HL-60/S4 (cell line): ENCODE measurements at regions not wholly inside any gene's neighbourhood (a gene's known extent, or its start where the extent isn't known, plus 50 kb on each side); places are given as distances from the start of the nearest gene placed in this dataset.
"Not testable (repeated sequence)": the region's sequence is repeated elsewhere in the genome, so short reads cannot be mapped to it uniquely, and the experiment has no call there.

Experiments used
- in situ Hi-C: fragments of 300-500 bp; cut with MboI; formaldehyde crosslinking; loops from 2 replicates; pipeline ENCODE4 v1.14.3; 2022; ENCODE audit warnings: low sequenced_read_pairs

DNA sequence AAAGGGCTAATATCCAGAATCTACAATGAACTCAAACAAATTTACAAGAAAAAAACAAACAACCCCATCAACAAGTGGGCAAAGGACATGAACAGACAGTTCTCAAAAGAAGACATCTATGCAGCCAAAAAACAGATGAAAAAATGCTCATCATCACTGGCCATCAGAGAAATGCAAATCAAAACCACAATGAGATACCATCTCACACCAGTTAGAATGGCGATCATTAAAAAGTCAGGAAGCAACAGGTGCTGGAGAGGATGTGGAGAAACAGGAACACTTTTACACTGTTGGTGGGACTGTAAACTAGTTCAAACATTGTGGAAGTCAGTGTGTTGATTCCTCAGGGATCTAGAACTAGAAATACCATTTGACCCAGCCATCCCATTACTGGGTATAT, 295.0 kb downstream of the SH2D4B start:
- in situ Hi-C loops = not testable (repeated sequence)

DNA sequence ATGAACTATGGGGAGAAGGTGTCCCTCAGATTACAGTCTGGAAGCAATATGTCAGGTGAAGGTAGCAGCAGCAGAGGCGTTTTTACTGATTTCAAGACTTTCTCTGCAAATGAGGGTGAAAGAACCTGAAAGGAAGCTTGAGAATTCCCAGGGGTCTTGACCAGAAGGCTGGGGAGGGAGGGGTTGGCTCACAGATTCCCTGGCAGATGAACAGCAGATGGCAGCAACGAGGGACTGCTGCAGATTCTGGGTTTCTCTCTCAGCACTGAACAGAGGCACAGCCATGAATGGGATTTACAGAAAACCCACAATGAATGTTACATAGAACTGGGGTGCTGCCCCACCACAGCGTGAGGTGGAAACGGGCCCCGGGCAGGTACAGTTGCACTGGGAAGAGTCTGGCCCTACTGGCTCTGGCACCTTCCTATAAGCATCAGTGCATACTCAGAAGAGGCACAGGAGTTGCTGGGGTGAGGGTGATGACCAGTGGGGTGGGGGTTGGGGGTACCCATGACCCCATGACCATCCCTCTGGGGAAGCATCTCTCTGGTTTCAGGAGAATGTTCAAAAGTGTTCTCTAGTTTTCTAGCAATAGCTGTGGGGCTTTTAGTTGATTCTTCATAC, 317.8 kb downstream of the SH2D4B start:
- in situ Hi-C loops = loop anchor here (25.0 kb wide), 1 partner anchor 93 kb away; no protein-coding TSS in a partner anchor

DNA sequence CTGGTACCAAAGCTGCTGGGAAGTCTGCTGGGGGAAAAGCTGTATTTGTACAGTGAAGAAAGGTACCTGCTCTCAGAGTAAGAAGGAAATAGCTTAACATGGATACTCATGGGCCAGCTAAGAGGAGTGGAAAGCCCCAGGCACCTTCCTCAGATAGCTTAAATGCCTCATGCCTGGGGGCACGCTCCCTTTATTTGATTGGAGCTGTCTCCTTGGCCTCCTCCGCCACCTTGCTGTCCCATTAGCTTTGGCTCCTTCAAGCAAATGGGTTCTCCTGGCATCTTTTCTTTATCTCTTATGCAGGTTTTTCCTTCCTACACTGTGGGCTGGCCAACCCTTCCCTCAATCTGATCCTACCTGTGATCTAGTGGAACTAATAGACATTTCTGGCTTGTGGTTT, 318.5 kb downstream of the SH2D4B start:
- in situ Hi-C loops = loop anchor here (25.0 kb wide), 1 partner anchor 94 kb away; no protein-coding TSS in a partner anchor

DNA sequence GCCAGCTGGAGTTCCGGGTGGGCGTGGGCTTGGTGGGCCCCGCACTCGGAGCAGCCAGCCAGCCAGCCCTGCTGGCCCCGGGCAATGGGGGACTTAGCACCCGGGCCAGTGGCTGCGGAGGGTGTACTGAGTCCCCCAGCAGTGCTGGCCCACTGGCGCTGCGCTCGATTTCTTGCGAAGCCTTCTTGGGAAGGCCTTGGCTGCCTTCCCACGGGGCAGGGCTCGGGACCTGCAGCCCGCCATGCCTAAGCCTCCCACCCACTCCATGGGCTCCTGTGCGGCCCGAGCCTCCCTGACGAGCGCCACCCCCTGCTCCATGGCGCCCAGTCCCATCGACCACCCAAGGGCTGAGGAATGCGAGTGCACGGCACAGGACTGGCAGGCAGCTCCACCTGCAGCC, 321.6 kb downstream of the SH2D4B start:
- in situ Hi-C loops = loop anchor here (25.0 kb wide), 1 partner anchor 97 kb away; no protein-coding TSS in a partner anchor

DNA sequence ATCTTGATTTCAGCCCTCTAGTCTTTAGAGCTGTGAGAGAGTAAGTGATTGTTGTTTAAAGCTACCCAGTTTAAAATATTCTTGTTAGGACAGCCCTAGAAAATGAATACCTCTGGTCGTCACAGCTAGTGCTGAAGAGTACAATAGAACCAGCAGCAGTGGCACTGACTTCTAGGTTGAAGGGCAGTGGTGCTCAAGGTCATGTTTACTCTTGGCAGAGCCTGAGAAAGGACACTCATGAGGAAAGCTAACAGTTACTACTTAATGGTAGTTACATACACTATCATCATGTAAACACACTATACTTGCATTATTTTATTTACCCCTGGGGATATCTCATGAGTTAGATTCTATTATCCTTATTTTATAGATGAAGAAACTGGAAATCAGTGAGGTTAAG, 323.0 kb downstream of the SH2D4B start:
- in situ Hi-C loops = loop anchor here (25.0 kb wide), 1 partner anchor 98 kb away; no protein-coding TSS in a partner anchor

DNA sequence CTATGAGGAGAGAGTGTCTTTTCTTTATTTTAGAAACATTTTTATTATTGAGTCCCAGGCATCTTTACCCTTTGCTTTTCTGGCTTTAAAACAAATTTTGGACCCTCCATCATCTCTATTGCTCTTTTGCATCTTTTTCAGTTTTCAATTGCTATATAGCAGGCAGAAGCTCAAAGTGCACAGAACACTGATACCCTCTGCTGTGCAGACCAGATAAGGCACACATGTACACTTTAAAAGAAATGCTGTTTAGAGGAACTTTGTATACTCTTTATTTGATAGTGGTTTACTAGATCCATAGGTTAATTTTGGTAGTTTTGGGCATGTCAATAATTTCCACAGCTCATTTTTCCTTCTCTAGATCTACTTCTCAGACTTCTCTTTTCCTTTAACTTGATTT, 324.2 kb downstream of the SH2D4B start:
- in situ Hi-C loops = loop anchor here (25.0 kb wide), 1 partner anchor 100 kb away; no protein-coding TSS in a partner anchor

DNA sequence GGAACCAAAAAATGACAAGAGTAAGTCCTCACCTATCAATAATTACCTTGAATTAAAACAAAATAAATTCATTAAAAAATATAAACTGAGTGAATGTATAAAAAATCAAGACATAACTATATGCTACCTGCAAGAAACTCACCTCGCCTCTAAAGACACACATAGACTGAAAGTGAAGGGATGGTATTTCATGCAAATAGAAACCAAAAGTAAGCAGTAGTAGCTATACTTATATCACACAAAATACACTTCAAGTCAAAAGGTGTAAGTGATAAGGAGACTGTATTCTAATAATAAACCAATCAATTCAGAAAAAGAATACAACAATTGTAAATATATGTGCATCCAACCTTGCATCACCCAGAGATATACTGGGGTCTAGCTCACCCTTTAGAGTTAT, 332.6 kb downstream of the SH2D4B start:
- in situ Hi-C loops = loop anchor here (25.0 kb wide), 1 partner anchor 108 kb away; no protein-coding TSS in a partner anchor

DNA sequence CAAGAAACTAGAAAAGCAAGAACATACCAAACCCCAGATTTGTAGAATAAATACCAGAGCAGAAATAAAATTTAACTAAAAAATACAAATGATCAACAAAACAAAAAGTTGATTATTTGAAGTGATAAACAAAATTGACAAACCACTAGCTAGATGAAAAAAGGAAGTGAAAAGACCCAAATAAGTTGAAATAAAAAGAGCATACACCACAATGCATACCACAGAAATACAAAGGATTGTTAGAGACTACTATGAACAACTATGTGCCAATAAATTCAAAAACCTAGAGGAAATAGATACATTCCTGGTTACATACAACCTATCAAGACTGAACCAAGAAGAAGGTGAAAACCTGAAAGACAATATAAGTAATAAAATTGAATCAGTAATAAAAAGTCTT, 333.4 kb downstream of the SH2D4B start:
- in situ Hi-C loops = loop anchor here (25.0 kb wide), 1 partner anchor 109 kb away; no protein-coding TSS in a partner anchor

DNA sequence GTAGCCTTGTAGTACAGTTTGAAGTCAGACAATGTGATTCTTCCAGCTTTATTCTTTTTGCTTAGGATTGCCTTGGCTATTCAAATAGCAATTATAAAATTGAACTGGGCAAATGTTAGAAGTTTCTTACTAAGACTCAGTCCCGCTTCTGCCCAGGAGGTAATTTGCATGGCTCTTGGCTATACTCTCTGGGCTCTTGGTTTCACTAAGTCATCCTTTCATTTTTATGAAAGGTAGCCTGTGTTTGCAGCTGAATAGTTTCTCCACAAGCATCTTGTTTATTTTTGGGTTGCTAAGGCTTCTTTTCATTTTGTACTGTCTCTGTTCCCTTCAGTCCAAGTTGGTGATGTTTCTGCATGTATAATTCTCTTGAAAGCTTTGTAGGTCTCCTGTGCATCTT, 340.6 kb downstream of the SH2D4B start:
- in situ Hi-C loops = no loop called here

DNA sequence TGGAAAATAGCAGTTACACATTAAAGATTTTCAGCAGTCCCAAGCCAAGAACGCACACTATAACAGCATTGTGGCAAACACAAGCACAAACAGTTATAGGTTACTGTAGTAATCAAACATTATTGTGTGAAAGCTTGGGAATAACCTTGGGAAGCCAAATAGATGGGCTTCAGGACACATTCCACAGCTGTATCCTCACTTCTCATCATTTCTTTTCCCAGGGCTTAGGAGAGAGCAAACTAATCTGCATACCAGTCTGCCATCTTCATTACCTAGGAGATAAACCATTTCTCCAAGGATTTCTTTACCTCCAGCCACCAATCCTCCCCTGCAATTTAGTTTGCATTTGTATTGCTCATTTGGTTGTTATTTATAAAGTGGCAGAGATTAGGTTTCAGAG, 352.4 kb downstream of the SH2D4B start:
- in situ Hi-C loops = no loop called here

DNA sequence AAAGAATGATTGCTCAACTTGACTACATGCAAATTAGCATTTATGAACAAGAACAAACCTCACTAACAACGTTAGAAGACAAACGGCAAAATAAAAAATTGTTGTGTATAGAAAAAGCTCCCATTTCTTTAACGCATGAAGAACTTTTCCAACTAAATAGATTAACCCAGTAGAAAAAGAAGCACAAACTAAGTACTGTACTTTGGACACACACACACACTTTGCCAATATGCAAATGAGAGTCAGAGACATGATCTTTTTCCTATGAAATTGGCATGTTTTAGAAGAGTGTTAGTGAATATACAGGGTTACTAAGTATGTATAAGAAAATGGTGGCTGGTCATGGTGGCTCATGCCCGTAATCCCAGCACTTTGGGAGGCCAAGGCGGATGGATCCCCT, 355.6 kb downstream of the SH2D4B start:
- in situ Hi-C loops = no loop called here

DNA sequence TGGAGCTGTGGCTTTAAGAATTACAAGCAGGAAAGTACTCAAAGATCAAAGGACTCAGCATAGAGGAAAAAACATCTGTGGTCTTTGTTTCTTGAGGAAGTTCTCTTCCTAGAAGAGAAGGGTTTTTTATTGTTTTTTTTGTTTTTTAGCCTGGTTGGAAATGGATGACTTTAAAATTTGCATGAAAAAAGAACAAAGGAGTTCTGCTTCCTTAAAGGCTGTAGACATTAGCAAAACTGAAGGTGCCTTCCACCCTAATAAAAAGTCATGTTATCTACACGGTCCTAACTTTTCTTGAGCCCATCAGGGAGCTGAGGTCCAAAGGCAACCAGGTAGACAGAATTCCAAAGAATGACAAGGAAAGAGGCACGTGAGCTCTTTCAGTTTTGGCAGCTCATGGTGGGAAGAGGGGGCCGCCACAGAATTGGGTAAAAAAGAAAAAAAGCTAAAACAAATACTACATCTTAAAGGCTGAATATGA, 356.6 kb downstream of the SH2D4B start:
- in situ Hi-C loops = no loop called here

DNA sequence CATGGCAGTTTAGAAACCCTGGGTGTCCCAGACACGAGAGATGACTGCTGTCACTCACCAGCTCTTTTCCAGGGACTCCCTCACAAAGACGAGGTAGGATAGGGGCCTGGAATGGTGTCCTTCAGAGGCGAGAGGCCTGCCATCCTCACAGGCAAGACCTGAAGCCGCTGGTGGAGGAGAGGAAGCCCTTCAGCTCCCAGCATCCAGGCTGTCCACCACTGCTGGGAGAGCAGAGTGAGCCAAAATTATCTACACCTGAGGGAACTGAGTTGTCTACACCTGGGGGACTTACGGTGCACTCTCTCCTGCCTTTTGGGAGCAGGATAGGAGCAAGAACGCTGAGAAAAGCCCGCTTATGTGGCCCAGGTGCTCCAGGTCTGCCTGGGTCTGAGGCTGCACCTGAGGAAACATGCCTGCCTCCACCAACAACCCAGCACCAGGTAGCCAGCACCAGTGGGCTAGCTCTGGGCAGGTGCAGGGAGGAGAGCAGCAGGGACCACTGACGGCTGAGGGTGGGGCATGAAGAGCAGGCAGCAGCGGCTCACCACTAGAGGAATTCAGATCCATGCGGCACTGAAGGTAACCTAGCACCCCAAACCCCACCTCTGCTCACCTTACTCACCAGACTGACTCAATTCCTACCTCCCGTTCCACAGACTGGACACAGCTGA, 357.2 kb downstream of the SH2D4B start:
- in situ Hi-C loops = no loop called here

DNA sequence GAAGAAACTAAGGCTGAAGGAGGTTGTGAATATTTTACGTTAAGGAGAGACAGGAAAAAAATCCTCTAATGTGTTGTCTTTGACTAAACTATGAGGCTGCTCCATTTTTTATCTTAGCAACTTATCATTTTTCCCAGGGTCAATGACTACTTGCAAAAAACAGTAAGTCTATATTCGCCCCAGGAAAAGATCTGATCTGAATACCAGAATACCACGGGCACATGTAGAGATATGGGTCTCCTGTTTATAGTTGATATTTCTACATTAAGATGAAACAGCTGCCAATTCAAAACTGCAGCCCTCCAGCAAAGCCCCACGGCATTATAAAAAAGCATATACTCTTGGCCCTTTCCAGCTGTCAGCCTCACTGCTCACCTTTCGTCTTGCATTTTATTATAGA, 358.4 kb downstream of the SH2D4B start:
- in situ Hi-C loops = no loop called here

DNA sequence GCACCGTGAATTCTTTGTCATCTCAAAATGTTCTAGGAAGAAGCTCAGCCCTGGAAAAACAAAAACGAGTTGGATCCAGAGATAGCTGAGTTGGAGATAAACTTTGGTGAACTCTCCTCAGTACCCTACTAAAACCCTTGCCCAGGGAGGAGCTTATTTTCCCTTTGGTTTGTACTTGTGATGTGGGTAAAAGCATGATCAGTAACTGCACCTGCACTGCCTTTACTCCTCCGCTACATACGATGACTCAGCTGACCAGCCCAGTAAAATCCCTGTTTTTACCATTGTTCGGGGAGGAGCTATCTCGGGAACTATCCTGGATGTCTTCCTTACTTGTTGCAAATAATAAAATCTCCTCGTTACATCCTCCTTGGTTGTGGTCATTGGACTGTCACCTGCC, 359.3 kb downstream of the SH2D4B start:
- in situ Hi-C loops = no loop called here

DNA sequence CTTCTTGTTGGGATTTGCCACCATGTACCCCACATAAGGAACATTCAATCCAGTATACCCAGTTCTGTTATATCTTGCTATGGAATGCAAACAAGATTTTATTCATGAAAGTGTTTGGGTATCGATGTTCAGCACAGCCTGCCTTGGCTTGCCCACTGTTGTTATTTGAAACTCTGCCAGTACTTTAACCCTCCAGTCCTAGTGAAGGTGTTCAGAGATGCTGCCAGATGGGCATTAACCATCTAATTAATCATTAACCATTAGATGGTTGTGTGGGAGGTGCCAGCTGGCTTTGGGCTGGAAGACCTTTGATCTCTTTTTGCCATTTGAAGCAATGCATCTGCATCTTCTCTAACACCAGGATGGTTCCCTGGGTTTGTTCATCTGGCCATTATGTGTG, 363.0 kb downstream of the SH2D4B start:
- in situ Hi-C loops = no loop called here

DNA sequence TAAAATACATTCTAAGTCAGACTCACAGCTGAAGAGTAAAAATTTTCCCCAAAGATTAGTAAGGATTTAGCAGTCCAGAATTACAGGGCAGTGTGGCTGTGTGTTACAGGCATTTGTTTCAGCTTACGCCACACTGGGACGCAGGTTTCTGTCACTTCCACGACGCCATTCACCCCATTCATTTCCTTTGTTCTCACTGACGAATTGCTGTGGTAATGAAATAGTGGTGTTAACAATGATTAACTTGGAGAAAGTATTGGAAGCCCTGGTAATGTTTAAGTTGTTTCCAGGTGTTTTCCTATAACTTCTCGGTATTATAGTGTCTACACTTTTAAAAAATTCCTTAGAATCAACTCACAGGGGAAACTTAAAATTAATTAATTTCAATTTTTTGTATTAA, 370.9 kb downstream of the SH2D4B start:
- in situ Hi-C loops = no loop called here

DNA sequence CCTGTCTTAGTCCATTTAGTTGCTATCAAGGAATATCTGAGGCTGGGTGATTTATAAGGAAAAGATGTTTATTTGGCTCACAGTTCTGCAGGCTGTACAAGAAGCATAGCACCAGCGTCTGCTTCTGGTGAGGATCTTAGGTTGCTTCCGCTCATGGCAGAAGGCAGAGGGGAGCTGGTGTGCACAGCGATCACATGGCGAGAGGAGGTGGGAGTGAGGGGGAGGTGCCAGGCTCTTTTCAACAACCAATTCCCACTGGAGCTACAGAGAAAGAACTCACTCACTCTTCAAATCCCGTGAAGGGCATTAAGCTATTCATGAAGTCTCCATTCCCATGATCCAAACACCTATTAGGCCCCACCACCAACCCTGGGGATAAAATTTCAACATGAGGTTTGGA, 371.6 kb downstream of the SH2D4B start:
- in situ Hi-C loops = no loop called here

DNA sequence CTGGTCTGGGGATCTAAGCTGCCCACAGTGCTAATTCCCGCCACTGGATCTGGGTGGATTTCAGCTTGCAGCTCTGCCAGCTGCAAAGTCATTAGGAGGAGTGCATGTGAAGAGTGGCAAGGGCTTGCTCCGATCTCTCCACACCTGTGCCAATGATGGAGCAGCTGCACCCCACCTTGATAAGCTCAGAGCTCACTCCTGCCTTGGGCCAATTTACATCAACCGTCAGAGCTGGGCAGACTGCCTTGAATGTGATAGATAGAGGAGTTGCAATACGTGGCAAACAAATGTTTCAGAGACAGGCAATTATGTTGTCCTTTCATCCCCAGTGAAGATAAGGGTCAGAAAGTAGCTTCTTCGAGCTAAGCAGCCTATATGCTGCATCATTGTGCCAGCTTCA, 379.9 kb downstream of the SH2D4B start:
- in situ Hi-C loops = no loop called here

DNA sequence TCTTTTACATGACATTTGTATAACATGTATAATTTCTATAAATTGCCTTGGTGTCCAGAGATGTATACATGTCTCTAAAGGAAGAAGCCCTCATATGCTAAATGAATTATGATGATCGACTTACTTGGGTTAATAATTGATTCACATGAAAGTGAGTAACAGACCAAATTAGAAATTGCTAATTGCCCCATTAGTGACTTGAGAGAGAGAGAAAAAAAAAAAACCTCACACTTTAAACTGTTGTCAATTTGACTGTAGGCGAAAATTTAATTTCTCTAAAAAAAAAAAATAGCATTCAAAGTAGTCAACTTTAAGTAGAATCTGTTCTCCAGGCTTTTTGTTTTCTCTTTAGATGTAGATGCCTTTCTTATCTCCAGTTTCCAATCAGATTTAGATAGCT, 383.3 kb downstream of the SH2D4B start:
- in situ Hi-C loops = no loop called here

DNA sequence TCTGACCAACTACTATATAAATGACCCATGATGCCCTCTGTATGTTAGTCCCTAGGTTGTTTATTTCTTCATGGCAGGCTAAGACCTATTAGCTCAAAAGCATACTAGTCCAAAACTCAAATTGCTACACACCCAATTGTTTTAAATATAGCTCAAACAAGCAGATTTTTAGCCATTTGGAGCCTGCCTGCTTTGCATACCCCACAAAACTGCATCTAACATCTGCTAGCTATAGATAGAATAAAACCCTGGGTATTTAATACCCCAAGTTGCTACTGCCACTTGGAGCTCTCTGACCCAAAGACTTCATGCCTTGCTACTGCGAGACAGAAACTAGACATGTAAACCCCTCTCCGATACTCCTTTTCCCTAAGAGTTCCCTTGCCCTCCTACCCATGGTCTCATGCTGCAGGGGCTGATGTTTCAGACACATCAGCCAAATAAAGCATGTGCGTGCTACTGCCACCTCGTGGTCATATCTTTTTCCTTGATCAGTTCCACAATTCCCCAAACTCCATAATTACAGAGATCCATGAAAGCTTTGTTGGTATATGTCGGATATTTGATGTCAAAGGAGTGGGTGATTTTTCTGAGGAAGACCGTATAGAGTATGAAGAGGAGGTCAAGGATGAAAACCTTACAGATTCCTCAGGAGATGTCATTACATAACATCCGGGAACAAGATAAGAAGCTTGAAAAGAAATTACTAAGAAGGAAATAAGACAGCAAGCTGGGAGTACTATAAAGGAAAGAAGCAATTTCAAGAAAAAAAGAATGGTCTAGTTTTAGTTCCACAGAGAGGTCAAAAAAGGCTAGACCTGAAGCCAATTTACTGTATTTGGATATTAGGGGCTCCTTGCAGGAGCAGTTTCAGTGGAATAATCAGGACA, 386.6 kb downstream of the SH2D4B start:
- in situ Hi-C loops = no loop called here
